ENCODE measurements at regions not wholly inside any gene's neighbourhood (a gene's known extent, or its start where the extent isn't known, plus 50 kb on each side); places are given as distances from the start of the nearest gene placed in this dataset.
"Not testable (repeated sequence)": the region's sequence is repeated elsewhere in the genome, so short reads cannot be mapped to it uniquely, and the experiment has no call there.

DNA sequence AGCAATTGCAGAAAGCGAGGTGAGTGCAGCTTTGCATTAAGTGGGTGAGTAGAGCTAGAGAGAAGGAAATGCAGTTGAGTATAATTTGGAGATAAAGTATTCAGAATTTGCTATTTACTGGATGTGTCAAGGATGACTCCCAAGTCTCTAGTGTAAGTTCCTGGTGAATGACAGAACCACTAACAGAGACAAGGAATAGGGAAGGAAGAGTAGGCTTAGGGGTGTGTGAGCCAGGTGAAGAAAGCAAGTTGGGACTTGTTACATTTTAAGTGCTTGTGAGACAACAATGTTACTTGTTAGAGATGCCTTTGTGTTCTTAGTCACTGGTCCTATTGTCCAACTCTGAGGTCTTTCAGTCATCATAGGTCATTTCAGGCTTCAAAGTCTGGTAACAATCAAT, 70.8 kb downstream of the TBC1D26 start:
- CTCF ChIA-PET; H3K36me3 Mint-ChIP-seq (ENCODE audit: low read depth); POLR2A ChIA-PET; DNase-seq; H3K4me1 Mint-ChIP-seq; H3K27me3 Mint-ChIP-seq; H3K9me3 Mint-ChIP-seq; H3K27ac Mint-ChIP-seq; H3K4me3 Mint-ChIP-seq: not testable (repeated sequence)

DNA sequence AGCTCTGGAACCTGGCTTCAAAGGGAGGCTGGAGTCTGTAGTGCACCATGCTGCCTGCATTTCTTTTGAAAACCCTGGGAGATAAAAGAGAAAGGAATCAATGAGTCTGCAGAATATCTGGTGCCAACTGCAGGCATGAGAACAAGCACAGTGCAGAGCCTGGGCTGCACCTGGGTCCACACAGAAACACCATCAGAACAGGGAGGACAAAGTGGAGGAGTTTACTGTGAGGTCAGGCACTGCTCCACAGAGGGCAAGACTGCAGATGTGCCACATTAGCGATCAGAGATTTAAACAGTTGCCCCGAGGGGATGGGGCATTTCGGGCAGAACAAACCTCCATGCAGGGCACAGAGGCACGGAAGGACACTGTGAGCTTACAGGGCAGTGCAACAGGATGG, 74.7 kb downstream of the TBC1D26 start:
- H3K4me3 Mint-ChIP-seq; H3K9me3 Mint-ChIP-seq; H3K4me1 Mint-ChIP-seq; POLR2A ChIA-PET; H3K27ac Mint-ChIP-seq; H3K36me3 Mint-ChIP-seq (ENCODE audit: low read depth); CTCF ChIA-PET; H3K27me3 Mint-ChIP-seq; DNase-seq: not testable (repeated sequence)

DNA sequence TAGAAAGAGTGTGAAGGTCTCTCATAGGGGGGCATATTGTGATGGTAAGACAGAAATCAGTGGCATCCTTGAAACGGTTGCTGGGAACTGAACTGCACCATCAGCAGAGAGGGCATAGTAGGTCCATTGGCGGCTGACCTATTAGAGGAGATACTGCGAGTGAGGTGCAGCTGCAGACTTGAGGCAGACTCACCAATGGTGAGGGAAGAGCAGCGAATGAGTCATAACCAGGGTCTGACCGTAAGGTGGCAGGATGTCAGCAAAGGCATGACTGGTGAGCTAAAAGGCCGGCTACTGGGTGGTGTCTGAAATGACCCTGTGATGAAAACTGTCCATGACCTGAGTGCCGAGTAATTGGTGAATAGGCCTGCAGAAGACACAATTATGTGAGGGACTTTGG, 81.3 kb downstream of the TBC1D26 start:
- DNase-seq; H3K4me3 Mint-ChIP-seq; H3K36me3 Mint-ChIP-seq (ENCODE audit: low read depth); CTCF ChIA-PET; H3K4me1 Mint-ChIP-seq; H3K9me3 Mint-ChIP-seq; H3K27ac Mint-ChIP-seq; POLR2A ChIA-PET; H3K27me3 Mint-ChIP-seq: not testable (repeated sequence)

DNA sequence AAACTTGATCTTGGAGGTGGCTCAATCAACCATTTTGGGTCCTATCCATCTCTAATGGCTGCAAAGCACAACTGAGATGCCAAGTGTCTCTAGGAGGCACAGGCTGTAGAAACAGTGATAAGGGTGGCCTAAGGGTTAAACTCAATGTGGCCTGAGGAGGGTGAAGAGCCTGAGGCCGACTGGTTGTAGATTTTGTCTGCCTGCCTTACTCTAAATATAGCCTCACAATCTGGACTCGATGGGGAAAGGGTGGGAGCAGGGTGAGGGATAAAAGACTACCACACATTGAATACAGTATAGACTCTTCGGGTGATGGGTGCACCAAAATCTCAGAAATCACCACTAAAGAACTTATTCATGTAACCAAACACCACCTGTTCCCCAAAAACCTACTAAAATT, 81.9 kb downstream of the TBC1D26 start:
- H3K4me3 Mint-ChIP-seq; H3K27me3 Mint-ChIP-seq; DNase-seq; H3K4me1 Mint-ChIP-seq; H3K9me3 Mint-ChIP-seq; CTCF ChIA-PET; H3K27ac Mint-ChIP-seq; H3K36me3 Mint-ChIP-seq (ENCODE audit: low read depth); POLR2A ChIA-PET: not testable (repeated sequence)

DNA sequence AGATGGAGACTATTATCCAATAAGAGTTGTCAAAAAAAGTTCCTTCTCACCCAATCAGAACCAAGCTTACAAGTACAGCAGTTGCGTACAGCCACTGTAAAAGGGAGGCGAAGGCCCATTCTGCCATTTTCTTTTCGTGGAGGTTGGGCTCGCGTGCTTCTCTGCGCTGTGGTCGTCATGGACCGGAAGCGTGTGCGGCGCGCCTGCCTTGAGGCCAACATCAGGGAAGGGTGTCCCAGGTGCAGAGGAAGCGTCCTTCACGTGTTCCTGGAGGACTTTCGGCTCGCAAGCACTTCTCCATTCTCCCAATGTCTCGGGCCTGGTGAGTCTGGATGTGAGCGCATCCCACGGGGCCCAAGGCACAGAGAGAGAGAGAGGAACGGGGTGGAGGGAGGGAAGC, 85.8 kb downstream of the TBC1D26 start:
- H3K4me1 Mint-ChIP-seq, CTCF ChIA-PET: not testable (repeated sequence)

DNA sequence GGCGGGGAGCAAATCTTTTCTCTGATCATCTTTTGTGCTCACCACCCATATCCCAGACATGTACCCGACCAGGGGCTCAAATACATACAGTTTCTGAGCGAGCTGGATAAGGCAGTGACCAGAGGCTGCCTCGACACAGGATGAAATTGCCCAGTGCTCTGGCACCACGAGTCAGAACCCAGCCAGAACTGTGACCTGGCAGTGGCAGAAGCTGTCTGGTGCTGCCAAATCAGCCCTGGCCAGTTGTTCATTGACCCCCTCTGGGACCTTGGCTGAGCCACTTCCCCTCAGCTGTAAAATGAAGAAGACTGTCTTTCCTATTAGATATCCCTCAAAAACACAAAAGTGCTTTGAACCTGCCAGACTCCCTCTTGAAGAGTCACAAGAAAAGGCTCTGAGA, 90.2 kb downstream of the TBC1D26 start:
- POLR2A ChIA-PET; H3K36me3 Mint-ChIP-seq (ENCODE audit: low read depth); CTCF ChIA-PET: not testable (repeated sequence)

More for the DNA sequence above, 85.8 kb downstream of the TBC1D26 start:
- H3K27ac Mint-ChIP-seq; DNase-seq; H3K27me3 Mint-ChIP-seq; H3K9me3 Mint-ChIP-seq; H3K36me3 Mint-ChIP-seq (ENCODE audit: low read depth); H3K4me3 Mint-ChIP-seq; POLR2A ChIA-PET: not testable (repeated sequence)

DNA sequence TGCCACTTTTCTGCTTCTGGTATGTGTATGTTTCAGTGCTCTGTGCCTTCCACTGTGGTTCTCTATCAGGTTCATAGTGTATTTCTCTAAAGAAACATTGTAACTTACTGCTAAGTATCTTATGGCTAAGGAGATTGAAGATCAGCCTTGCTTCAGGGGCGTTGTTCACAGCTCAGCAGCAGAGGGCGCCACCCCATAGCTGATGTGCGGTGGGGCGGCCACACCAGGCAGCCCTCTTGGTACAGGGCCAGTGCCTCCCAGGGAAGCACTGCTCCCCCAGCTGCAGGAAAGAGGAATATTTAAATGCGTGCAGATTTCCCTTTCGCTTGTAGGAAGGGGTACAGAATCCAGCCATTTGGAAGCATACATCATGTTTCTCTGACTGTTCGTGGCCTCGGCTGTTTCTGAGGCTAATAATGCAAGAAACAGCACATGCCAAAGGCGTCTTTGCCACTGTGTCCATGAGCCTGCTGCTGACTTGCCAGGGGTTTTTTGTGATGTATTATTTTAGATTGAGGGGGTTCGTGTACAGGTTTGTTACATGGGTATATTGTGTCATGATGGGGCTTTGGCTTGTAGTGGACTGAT, 96.7 kb downstream of the TBC1D26 start:
- H3K27me3 Mint-ChIP-seq; H3K27ac Mint-ChIP-seq; H3K4me3 Mint-ChIP-seq; H3K9me3 Mint-ChIP-seq; POLR2A ChIA-PET; H3K36me3 Mint-ChIP-seq (ENCODE audit: low read depth): not testable (repeated sequence)
- peaks cover 29% of the 10 kb centered on the region for H3K4me1 Mint-ChIP-seq
- peak; percentile 74 for DNase-seq
- CTCF ChIA-PET, result interaction anchor here (1.1 kb wide), 2 partner anchors 167 to 172 kb away, joined by 3 to 4 read pairs; no protein-coding TSS in a partner anchor

More for the DNA sequence above, 90.2 kb downstream of the TBC1D26 start:
- not testable (repeated sequence) for H3K4me1 Mint-ChIP-seq, DNase-seq, H3K27me3 Mint-ChIP-seq, H3K4me3 Mint-ChIP-seq, H3K9me3 Mint-ChIP-seq, H3K27ac Mint-ChIP-seq

DNA sequence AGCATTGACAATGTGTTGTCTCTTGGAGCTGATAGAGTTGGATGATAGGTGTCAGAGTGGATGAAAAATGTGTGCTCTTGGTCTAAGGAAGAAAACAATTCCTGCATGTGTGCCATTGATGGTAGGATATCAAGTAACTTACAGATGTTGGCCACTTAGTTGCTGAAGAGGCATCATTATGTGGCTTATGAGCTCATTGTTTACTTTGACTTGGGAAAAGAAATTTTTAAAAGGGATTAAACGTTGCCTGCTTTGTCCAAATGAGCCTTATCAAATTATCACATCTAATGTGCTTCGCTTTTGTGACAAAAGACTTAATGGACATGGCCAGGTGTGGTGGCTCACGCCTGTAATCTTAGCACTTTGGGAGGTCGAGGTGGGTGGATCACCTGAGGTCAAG, 98.1 kb downstream of the TBC1D26 start:
- POLR2A ChIA-PET, result interaction anchor here (0.6 kb wide), 1 partner anchor 107 kb away, joined by 4 read pairs; no protein-coding TSS in a partner anchor
- H3K27me3 Mint-ChIP-seq; DNase-seq; H3K36me3 Mint-ChIP-seq (ENCODE audit: low read depth); H3K4me3 Mint-ChIP-seq; CTCF ChIA-PET; H3K27ac Mint-ChIP-seq; H3K9me3 Mint-ChIP-seq: not testable (repeated sequence)
- H3K4me1 Mint-ChIP-seq, result peaks cover 31% of the 10 kb centered on the region

DNA sequence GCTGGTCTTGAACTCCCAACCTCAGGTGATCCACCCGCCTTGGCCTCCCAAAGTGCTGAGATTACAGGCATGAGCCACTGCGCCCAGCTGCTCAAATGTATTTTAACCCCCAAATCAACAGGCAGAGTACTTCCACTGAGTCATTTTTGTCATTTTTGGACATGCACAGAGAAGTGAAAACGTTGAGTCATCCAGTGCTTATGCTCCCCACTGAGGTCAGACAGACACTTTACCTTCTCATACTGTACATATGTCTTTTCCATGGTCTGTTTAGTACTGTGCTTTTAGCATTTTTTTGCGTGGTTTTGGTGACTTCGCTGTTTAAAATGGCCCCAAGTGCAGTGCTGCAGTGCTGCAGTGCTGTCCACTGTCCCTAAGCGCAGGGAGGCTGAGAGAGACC, 99.1 kb downstream of the TBC1D26 start:
- CTCF ChIA-PET; H3K27me3 Mint-ChIP-seq; H3K27ac Mint-ChIP-seq; H3K36me3 Mint-ChIP-seq (ENCODE audit: low read depth); DNase-seq; H3K4me3 Mint-ChIP-seq; H3K9me3 Mint-ChIP-seq; POLR2A ChIA-PET: not testable (repeated sequence)
- peaks cover 31% of the 10 kb centered on the region for H3K4me1 Mint-ChIP-seq

DNA sequence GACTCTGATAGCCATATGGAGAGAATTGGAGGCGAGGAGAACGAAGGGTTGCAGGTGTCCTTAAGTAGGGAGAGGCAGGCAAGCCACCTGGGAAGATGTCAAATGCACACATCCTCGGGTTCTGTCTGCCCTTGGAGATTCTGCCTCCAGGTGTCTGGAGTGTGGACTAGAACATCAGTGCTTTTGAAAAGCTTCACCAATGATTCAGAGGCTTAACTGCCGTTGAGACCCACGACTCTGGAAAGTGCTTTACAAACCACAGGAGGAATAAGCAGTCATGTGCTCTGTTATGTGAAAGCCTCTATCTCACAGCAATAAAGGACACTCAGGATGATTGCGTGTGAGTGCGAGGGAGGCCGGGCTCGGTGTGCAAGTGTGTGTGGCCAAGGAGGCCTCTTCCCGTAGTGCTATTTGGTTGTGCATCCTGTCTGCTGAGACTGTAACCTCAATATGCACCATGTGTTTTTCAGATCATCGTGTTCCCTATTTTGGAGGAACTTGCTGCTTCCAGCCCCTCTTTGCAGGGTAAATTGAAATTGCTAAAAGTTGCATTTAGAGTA, 100.9 kb downstream of the TBC1D26 start:
- POLR2A ChIA-PET; DNase-seq; H3K27me3 Mint-ChIP-seq; H3K9me3 Mint-ChIP-seq; H3K4me3 Mint-ChIP-seq; H3K36me3 Mint-ChIP-seq (ENCODE audit: low read depth); CTCF ChIA-PET: not testable (repeated sequence)
- Mint-ChIP-seq H3K4me1 (peaks cover 31% of the 10 kb centered on the region), H3K27ac (peak overlapping the region; percentile 69)

DNA sequence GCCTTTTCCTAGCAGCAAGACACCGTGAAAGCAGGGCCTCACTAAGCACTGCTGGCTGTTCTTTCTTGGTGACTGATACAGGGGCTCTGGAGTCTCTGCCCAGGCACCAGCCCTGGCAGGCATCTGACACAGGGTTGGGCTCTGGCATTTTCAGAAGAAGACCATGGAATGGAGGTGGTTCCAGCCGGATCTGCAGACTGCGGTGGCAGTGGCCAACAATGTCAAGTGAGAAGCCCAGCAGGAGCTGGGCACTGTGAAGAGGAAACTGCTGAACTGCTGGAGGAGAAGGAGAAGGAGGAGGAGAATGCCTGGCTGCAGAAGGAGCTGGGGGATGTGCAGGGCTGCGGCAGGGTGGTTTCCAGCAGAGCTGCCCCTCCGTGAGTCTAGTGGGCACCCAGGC, 101.8 kb downstream of the TBC1D26 start:
- peak overlapping the region; percentile 51 for H3K27ac Mint-ChIP-seq
- H3K9me3 Mint-ChIP-seq; DNase-seq; POLR2A ChIA-PET; H3K4me3 Mint-ChIP-seq; CTCF ChIA-PET; H3K27me3 Mint-ChIP-seq; H3K36me3 Mint-ChIP-seq (ENCODE audit: low read depth): not testable (repeated sequence)
- H3K4me1 Mint-ChIP-seq, result peaks cover 29% of the 10 kb centered on the region

DNA sequence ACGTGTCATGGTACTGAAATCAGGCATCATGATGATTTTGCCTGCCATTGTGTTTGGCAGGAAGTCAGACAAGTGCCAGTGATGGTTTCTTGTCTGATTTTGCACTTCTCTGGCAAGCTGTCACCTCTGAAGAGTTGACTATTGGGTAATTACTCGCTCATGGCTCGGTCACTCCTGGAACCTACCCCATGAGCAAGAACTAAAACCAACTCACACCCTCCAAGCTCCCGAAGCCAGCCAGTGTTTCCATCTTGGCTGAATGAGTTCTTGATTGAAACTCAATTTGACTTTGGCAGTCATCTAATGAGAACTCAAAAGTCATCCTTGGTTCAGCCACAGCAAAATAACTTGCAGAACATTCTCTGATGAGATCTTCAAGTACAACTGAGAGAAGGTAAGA, 103.4 kb downstream of the TBC1D26 start:
- H3K36me3 Mint-ChIP-seq (ENCODE audit: low read depth); DNase-seq; H3K27ac Mint-ChIP-seq; H3K27me3 Mint-ChIP-seq; H3K9me3 Mint-ChIP-seq; CTCF ChIA-PET; H3K4me3 Mint-ChIP-seq; POLR2A ChIA-PET: not testable (repeated sequence)
- peaks cover 22% of the 10 kb centered on the region for H3K4me1 Mint-ChIP-seq

DNA sequence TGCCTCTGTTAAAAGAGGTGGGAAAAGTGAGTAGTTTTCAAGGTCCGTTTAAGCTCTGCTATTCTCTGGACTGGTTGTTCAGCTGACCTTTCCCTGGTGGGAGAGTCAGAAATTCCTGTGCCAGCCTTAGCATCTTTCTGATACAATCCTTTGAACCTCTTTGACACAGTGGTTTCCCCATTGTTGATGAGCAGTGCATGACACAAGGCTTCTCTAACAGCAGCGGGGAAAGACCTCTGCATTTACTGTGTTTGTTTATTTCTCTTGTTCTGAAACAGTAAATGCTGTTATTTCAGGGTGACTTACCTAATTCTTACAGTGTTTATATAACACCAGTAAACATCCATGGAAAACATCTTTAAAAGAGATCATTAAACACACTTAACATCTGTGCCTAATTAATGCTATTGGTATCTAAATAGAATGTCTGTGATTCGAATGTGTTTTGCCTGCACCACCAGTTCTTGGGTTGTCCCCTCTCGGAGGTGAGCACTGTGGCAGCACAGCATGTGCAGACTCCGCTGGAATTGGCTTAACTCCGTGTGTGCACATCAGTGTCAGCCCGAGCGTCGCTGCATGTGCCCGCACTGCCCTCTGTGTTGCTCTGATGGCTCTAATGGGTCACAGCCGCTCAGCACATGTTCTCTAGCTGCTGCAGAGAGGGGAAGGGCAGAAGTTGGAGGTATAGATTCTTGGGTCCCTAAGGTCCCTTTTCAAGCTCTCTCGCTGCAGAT, 104.3 kb downstream of the TBC1D26 start:
- H3K36me3 Mint-ChIP-seq (ENCODE audit: low read depth); POLR2A ChIA-PET; DNase-seq; H3K9me3 Mint-ChIP-seq; CTCF ChIA-PET; H3K4me3 Mint-ChIP-seq; H3K27me3 Mint-ChIP-seq; H3K27ac Mint-ChIP-seq: not testable (repeated sequence)
- H3K4me1 Mint-ChIP-seq, result peaks cover 18% of the 10 kb centered on the region

DNA sequence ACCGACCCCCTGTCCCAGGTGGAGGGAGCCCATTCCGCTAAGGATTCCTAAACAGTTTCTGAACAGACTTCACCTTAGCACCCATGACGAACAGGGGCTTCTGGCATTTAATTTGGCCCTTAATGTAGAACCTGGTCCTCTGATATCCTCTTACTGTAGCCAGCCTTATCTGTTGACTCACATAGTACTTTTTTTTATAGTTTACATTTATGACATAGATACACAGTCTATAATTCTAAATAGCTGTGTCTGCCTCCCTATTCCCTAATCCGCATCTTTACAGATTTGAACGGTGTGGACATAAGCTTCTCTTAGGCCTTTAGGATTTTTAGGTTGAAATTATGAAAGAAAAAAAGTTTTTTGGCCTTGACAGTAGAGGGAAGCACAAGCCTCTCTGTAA, 104.9 kb downstream of the TBC1D26 start:
- CTCF ChIA-PET; H3K4me3 Mint-ChIP-seq; H3K36me3 Mint-ChIP-seq (ENCODE audit: low read depth); H3K27ac Mint-ChIP-seq; H3K27me3 Mint-ChIP-seq; H3K9me3 Mint-ChIP-seq; DNase-seq; POLR2A ChIA-PET: not testable (repeated sequence)
- peaks cover 14% of the 10 kb centered on the region for H3K4me1 Mint-ChIP-seq
